Upper lobe of left lung (tissue), 6 donors: ENCODE measurements at regions not wholly inside any gene's neighbourhood (a gene's known extent, or its start where the extent isn't known, plus 50 kb on each side); places are given as distances from the start of the nearest gene placed in this dataset.
"Not testable (repeated sequence)": the region's sequence is repeated elsewhere in the genome, so short reads cannot be mapped to it uniquely, and the experiment has no call there.

Source experiments
- ATAC-seq, 2 donors: fragments of 200-7000 bp; cut with Tn5 transposase; one replicate each; pipeline ENCODE4 v1.9.1; 2022; ENCODE audit warnings: mild to moderate bottlenecking in 2 of 2, moderate library complexity in 2 of 2; ENCODE audit not compliant: low FRiP score in 2 of 2
- DNase-seq, 2 donors: peaks; one replicate each; pipeline ENCODE4 v3.0.0-alpha.2; 2019 to 2020
- H3K27ac ChIP-seq, 4 donors: fragments of 200-600 bp; sonication (generic); one replicate each; pipeline ENCODE4 v1.5.1; 2016 to 2019
- H3K27me3 ChIP-seq, 4 donors: fragments of 200-600 bp; sonication (generic); one replicate each; pipeline ENCODE4 v1.5.1; 2017 to 2019
- H3K36me3 ChIP-seq, 4 donors: fragments of 200-600 bp; sonication (generic); one replicate each; pipeline ENCODE4 v1.5.1; 2016 to 2019
- H3K4me1 ChIP-seq, 4 donors: fragments of 200-600 bp; sonication (generic); one replicate each; pipeline ENCODE4 v1.5.1; 2018 to 2019
- H3K4me3 ChIP-seq, 4 donors: fragments of 200-600 bp; sonication (generic); one replicate each; pipeline ENCODE4 v1.5.1; 2017 to 2019; ENCODE audit warnings: mild to moderate bottlenecking in 2 of 4, moderate library complexity in 1 of 4
- H3K9me3 ChIP-seq, 4 donors: fragments of 200-600 bp; sonication (generic); one replicate each; pipeline ENCODE4 v1.5.1; 2018 to 2019
- EP300 ChIP-seq, 4 donors: sonication (generic); formaldehyde crosslinking; IDR thresholded peaks; one replicate each; pipeline ENCODE4 v1.5.1; 2017; ENCODE audit warnings: antibody characterized with exemption in 4 of 4, control low read depth in 2 of 4
- POLR2A ChIP-seq, 4 donors: fragments of 450-650 bp; IDR thresholded peaks; one replicate each; pipeline ENCODE4 v1.5.1; 2016 to 2017; ENCODE audit warnings: antibody characterized with exemption in 4 of 4, mild to moderate bottlenecking in 2 of 4
- POLR2AphosphoS5 ChIP-seq, 2 donors: sonication (generic); formaldehyde crosslinking; IDR thresholded peaks; one replicate each; pipeline ENCODE4 v1.5.1; 2017; ENCODE audit warnings: antibody characterized with exemption in 2 of 2
- WGBS, 2 donors: methylation state at CpG; one replicate each; pipeline ENCODE4 v1.1.5; 2017 to 2018; 5-methylcytosine and 5-hydroxymethylcytosine counted together
- TF ChIP-seq, protein P1 (sequence below), 6 experiments: fragments of 450-650 bp in 4 of 6; fragments of 200-600 bp in 2 of 6; sonication (generic) in 2 of 6; IDR thresholded peaks; one replicate each; pipeline ENCODE4 v1.5.1; 2016 to 2019; ENCODE audit warnings: antibody characterized with exemption in 6 of 6
- donor health status: DM: no; HTN: no; CAD: no; lungs with moderate emphysema.
- donor health status: DM: no; HTN: yes; CAD: no; lungs with severe emphysema.

DNA sequence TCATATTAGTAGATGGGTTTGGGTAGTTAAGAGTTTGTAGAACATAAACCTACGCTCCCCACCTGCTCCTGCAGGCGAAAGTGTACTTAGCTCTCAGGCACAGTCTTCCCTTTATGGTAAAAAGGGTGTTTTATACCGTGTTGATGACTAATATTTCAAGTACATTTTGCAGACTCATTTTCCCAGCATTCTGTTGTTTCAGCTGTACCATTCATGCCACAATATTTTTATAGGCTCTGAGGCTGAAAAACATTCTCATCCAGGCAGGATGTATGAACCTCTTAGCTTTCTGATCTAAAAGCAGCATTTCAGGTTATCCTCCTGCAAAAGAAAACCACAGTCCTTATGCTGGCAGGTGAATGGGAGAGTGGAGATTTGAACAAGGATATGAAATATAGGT, 231.4 kb downstream of the NR2F1-AS1 start:
- Histone ChIP-seq H3K27ac (no peak overlapping the region), H3K4me3 (no peak overlapping the region), H3K27me3 (no peaks in the 10 kb centered on the region), H3K9me3 (no peaks in the 10 kb centered on the region), H3K4me1 (no peaks in the 10 kb centered on the region), H3K36me3 (no peaks in the 10 kb centered on the region)
- DNase-seq (no peak), ATAC-seq (no peak)
- WGBS, 2 donors: 75% methylated on average over 3 of the region's 3 CpGs
- no peak for TF ChIP-seq POLR2A (IDR thresholded peaks at IDR 0.05)
- no peak for TF ChIP-seq EP300 (IDR thresholded peaks at IDR 0.05)
- TF ChIP-seq, protein P1, sequence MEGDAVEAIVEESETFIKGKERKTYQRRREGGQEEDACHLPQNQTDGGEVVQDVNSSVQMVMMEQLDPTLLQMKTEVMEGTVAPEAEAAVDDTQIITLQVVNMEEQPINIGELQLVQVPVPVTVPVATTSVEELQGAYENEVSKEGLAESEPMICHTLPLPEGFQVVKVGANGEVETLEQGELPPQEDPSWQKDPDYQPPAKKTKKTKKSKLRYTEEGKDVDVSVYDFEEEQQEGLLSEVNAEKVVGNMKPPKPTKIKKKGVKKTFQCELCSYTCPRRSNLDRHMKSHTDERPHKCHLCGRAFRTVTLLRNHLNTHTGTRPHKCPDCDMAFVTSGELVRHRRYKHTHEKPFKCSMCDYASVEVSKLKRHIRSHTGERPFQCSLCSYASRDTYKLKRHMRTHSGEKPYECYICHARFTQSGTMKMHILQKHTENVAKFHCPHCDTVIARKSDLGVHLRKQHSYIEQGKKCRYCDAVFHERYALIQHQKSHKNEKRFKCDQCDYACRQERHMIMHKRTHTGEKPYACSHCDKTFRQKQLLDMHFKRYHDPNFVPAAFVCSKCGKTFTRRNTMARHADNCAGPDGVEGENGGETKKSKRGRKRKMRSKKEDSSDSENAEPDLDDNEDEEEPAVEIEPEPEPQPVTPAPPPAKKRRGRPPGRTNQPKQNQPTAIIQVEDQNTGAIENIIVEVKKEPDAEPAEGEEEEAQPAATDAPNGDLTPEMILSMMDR (IDR thresholded peaks at IDR 0.05): no peak
- no peak for TF ChIP-seq POLR2AphosphoS5 (IDR thresholded peaks at IDR 0.05)

DNA sequence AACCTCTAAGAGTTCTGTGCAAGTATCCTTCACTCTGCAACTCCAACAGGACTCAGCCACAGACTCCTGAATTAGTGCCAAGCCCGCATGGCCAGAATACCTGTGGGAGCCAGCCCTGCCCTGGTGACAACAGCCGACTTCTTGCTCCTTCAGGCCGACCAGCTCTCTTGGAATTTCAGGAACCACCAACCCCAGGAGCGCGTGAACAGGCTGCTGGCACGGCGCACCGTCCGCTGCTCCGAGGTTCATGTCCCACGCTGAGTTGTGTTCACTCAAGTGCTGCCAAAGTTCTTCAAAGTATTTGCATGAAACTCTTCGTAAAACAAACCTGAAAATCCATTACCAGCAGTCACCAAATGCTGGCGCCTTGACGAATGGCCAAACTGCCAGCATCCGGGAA, 232.8 kb downstream of the NR2F1-AS1 start:
- WGBS, 2 donors: 87 to 95% methylated on average over 13 to 15 of the region's 15 CpGs
- no peaks in the 10 kb centered on the region for H3K9me3 ChIP-seq
- ATAC-seq (no peak), DNase-seq (peak in 1 of 2 donors; percentile 71)
- H3K27me3 ChIP-seq: no peaks in the 10 kb centered on the region
- no peaks in the 10 kb centered on the region for H3K4me1 ChIP-seq
- no peaks in the 10 kb centered on the region for H3K36me3 ChIP-seq
- H3K27ac ChIP-seq: no peak overlapping the region
- H3K4me3 ChIP-seq: no peak overlapping the region
- TF ChIP-seq POLR2AphosphoS5 (IDR thresholded peaks at IDR 0.05) (no peak), POLR2A (IDR thresholded peaks at IDR 0.05) (no peak), EP300 (IDR thresholded peaks at IDR 0.05) (no peak)
- TF ChIP-seq, protein P1 (IDR thresholded peaks at IDR 0.05): no peak

DNA sequence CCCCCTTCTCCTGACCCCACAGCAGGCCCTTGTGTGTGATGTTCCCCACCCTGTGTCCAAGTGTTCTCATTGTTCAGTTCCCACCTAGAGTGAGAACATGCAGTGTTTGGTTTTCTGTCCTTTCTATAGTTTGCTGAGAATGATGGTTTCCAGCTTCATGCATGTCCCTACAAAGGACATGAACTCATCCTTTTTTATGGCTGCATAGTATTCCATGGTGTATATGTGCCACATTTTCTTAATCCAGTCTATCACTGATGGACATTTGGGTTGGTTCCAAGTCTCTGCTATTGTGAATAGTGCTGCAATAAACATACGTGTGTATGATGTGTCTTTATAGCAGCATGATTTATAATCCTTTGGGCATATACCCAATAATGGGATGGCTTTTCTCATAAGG, 234.2 kb downstream of the NR2F1-AS1 start:
- H3K9me3 ChIP-seq, H3K27me3 ChIP-seq, H3K4me3 ChIP-seq, DNase-seq, H3K36me3 ChIP-seq, H3K4me1 ChIP-seq, ATAC-seq, H3K27ac ChIP-seq: not testable (repeated sequence)
- 67 to 79% methylated on average over 1 of the region's 1 CpG for WGBS, 2 donors

DNA sequence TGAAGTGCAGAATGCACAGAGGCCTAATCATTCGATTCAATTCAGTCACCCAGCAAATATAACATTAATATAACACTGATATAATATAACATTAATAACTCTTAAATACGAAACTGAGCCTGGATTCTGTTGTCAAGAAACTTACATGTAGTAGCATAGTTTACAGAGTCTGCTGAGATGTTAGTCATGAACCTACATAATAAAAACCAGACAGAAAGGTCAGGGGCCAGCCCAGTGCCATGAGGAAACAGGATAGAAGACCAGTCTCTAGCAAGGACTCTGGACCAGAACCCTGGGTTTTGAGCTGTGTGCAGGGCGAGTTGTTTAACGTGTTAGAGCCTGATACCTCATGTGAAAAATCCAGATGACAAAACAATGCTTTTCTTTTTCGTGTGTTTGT, 234.7 kb downstream of the NR2F1-AS1 start:
- TF ChIP-seq EP300 (IDR thresholded peaks at IDR 0.05) (no peak), POLR2A (IDR thresholded peaks at IDR 0.05) (no peak), POLR2AphosphoS5 (IDR thresholded peaks at IDR 0.05) (no peak)
- TF ChIP-seq, protein P1 (IDR thresholded peaks at IDR 0.05): no peak
- 83 to 92% methylated on average over 5 of the region's 5 CpGs for WGBS, 2 donors
- H3K4me1 ChIP-seq: no peaks in the 10 kb centered on the region
- no peaks in the 10 kb centered on the region for H3K9me3 ChIP-seq
- no peak for DNase-seq
- no peaks in the 10 kb centered on the region for H3K27me3 ChIP-seq
- no peak overlapping the region for H3K27ac ChIP-seq
- H3K4me3 ChIP-seq: no peak overlapping the region
- no peak for ATAC-seq
- no peaks in the 10 kb centered on the region for H3K36me3 ChIP-seq

DNA sequence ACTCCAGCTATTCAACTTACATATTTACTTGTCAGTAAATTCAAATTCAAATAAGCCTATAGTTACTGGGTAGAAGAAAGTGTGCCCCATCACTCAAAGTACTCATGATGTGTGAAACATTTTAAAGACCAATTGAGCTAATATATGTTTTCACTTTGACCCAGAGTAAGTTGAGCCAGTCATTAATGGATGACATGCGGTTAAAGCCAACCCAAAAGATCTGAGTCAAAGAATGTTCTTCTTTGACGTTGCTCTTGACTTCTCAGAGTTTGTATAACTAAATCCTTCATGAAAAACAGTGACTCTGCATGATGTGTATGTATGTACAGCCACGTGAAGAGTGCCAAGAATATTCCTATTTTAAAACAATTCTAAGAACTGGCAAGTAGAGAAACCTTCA, 237.4 kb downstream of the NR2F1-AS1 start:
- no peak overlapping the region for H3K4me3 ChIP-seq
- DNase-seq (no peak), ATAC-seq (no peak)
- H3K9me3 ChIP-seq: no peaks in the 10 kb centered on the region
- H3K4me1 ChIP-seq: no peaks in the 10 kb centered on the region
- H3K36me3 ChIP-seq: no peaks in the 10 kb centered on the region
- WGBS, 2 donors: 74 to 82% methylated on average over 3 of the region's 3 CpGs
- TF ChIP-seq, protein P1 (IDR thresholded peaks at IDR 0.05): no peak
- no peak for TF ChIP-seq EP300 (IDR thresholded peaks at IDR 0.05)
- no peak for TF ChIP-seq POLR2AphosphoS5 (IDR thresholded peaks at IDR 0.05)
- TF ChIP-seq POLR2A (IDR thresholded peaks at IDR 0.05): no peak
- no peaks in the 10 kb centered on the region for H3K27me3 ChIP-seq
- no peak overlapping the region for H3K27ac ChIP-seq
